Stimulated activated CD4-positive, alpha-beta T cell treated with anti-CD3 and anti-CD28 coated beads, Interleukin-1b, Interleukin-23, amount 100 ng/mL, for 48 hours (primary cell): ENCODE measurements at regions not wholly inside any gene's neighbourhood (a gene's known extent, or its start where the extent isn't known, plus 50 kb on each side); places are given as distances from the start of the nearest gene placed in this dataset.
A peak's percentile ranks its signal among the peaks of the same experiment; 100 is the strongest.
"Not testable (repeated sequence)": the region's sequence is repeated elsewhere in the genome, so short reads cannot be mapped to it uniquely, and the experiment has no call there.

Experiments used
- DNase-seq: peaks from one replicate; pipeline ENCODE4 v3.0.0-alpha.2; 2020

DNA sequence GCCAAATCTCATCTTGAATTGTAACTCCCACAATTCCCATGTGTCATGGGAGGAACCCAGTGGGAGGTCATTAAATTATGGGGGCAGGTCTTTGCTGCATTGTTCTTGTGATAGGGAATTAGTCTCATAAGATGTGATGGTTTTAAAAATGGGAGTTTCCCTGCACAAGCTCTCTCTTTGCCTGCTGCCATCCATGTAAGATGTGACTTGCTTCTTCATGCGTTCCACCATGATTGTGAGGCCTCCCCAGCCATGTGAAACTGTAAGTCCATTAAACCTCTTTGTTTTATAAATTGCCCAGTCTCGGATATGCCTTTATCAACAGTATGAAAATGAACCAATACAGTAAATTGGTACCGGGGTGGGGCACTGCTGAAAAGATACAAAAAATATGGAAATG is 974.5 kb downstream of the MCTP2 start:
- not testable (repeated sequence) for DNase-seq

DNA sequence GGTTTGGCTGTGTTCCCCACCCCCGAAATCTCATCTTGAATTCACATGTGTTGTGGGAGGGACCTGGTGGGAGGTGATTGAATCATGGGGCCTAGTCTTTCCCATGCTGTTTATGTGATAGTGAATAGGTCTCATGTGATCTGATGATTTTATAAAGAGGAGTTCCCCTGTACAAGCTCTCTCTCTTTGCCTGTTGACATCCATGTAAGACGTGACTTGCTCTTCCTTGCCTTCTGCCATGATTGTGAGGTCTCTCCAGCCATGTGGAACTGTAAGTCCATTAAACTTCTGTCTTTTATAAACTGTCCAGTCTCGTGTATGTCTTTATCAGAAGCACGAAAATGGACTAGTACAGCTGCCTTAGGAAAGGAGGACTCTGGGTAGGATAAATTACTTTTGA is 976.7 kb downstream of the MCTP2 start:
- no peak for DNase-seq

GRCh38 chr15:95208988-95209387 is 977.6 kb downstream of the MCTP2 start:
- DNase-seq, result no peak

DNA sequence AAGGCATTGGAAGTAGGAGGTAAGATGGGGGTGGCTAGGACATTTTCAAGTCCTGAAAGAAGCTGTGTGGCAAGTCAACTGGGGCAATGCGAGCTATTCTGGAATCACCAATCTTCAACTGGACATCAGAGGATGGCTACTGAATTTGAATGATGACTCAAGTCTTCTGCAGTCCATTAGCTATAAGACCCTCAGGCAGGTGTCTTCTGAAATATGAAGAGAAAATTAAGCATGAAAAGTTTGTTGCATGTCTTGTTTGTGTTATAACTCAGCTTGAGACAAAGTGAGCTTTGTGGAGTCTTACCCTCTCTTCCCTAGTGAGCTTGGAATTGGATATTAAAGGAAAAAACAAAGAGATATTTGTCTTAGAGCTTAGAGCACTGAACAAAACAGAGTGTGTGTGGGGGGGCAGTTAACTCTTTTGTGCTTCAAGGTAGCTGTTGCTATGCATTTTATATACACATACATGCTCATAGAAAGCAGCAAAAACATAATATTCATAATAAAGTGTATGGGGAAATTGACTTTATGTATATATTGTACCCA is 979.1 kb downstream of the MCTP2 start:
- no peak for DNase-seq

DNA sequence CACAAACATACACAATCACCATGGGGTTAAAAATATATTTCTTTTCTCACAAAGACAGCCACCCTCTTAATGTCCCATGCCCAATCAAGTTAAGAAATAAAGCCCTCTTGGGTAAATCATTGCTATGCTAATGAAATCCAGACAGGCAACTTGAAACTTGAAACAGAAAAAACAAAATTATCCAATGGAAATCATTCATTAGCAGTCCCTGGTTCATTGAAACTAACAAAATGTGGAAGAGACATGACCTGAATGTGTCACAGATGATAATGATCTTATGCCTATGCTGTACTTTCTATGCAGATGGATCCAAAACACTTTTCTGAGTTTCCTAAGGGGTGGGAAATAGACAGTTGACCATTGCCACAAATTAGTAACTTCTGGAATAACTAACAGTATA is 983.7 kb downstream of the MCTP2 start:
- DNase-seq, result no peak

- no peak for DNase-seq
These were observed 995.5 kb downstream of the MCTP2 start for GRCh38 chr15:95226835-95227234.

- DNase-seq, result no peak
These were observed 995.9 kb downstream of the MCTP2 start for GRCh38 chr15:95227235-95227634.

DNA sequence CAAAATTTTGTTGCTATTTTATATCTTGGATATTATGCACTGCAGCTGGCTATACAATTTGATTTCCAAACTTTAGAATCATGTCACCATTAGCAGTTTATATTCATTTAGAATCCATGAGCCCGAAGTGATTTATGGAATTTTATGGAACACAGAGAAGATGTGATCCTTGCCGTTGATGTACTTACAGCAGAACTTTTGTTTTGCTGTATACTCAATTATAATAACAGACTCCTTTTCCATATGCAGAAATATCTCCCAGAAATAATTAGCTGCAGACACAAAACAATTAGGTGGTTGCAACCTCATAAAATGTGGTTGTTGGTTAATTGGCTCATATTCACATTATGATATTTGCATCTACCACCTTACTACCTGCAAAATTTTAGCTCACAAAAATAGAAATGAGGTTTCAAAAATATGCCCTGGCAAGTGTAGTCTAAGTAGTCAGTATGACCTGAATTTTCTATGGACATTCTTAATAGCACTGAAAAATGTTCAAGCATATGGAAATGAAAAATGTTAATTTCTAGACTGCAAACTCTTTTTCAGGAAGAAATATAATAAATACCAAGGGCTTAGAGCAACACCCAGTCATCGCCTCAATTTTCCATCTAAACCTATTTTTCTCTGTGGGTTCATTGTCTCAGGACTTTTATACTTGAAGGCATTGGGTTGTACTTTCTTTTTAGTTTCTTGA is 997.6 kb downstream of the MCTP2 start:
- no peak for DNase-seq

DNA sequence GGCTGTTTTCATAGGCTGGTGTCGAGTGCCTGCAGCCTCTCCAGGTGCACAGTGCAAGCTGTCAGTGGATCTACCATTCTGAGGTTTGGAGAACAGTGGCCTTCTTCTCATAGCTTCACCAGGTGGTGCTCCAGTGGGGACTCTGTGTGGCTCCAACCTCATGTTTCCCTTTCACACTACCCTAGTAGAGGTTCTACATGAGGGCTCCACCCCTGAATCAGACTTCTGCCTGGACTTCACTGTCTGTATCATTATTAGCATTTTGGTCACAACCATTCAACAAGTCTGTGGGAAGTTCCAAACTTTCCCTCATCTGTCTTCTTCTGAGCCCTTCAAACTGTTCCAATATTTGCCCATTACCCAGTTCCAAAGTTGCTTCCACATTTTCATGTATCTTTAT is 1003.7 kb downstream of the MCTP2 start:
- DNase-seq, result no peak

- no peak for DNase-seq
These were observed 1016.0 kb downstream of the MCTP2 start for GRCh38 chr15:95247071-95247984.

DNA sequence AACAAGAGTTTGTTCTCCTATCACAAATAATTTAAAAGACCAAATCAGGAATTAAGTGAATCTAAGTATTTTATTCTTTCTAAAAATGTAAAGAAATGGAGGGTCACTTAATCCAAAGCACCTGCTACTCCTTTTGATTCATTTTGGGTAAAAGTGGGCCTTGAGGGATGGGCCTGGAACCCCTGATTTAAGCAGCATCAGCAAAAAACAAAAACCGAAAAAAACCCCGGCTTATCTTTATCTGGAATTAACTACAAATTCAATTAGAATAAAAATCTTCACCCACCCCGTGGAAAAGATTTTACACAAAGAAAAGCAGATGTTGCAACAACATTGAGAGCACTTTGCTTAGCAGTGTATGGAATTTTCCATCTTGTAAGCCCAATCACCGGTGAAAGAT is 1018.2 kb downstream of the MCTP2 start:
- DNase-seq, result no peak

DNA sequence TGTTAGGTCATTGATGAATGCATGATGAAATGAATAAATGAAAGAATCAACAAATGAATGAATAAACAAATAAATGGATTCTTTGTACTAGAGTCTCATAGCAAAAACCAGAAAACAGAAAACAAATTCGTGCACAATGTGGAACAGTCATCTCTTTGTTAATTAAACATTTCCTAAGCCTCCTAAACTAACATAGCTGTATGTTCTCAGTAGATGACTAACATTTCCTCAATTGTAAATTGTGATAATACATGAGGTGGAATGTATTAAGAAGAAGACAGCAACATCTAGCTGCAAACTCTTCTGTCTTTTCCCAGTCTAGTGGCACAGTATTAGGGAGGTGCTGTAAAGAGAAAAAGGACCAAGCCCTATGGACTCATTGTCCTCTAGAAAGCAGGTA is 1021.0 kb downstream of the MCTP2 start:
- DNase-seq, result no peak

- DNase-seq, result no peak
These were observed 1022.9 kb downstream of the MCTP2 start for GRCh38 chr15:95254263-95254662.

GRCh38 chr15:95259513-95259912 is 1028.2 kb downstream of the MCTP2 start:
- peak; percentile 42 for DNase-seq

GRCh38 chr15:95259965-95260364 is 1028.6 kb downstream of the MCTP2 start:
- DNase-seq, result no peak

GRCh38 chr15:95260856-95261255 is 1029.5 kb downstream of the MCTP2 start:
- no peak for DNase-seq

DNA sequence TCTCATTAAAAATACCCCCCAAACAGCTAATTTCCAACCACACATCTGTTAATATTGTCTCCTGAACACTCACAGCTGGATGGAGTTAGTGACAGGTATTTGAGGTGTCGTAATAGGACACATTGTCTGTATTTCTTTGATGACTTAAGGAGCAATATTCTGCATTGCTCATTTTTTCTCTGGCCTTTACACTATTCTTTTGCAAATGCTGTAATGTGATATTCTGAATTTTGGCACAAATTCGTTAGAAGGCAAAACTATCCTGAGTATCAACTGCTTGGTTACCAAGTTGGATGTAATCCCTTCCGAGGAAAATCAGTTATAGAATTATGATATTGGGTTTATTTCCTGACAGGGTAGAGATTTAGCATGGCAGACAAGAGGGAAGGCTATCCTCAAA is 1030.2 kb downstream of the MCTP2 start:
- DNase-seq, result no peak

DNA sequence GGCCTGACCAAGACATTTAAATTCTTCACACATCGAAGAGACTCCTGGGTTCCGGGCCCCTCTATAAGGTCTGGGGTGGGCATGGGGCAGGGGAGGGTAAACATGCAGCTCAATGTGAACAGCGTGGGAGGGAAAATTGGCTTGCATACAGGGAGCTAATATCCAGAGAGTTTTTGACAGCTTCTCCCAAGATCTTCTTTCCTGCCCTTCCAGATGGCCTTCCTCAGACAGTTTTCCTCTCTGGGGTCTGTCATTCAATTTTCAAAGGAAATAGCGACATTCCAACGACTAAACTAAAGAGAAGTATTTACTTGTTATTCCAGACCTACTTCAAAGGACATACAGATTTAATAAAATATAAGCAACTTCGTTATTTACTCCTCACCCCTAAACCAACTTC is 1030.6 kb downstream of the MCTP2 start:
- no peak for DNase-seq

DNA sequence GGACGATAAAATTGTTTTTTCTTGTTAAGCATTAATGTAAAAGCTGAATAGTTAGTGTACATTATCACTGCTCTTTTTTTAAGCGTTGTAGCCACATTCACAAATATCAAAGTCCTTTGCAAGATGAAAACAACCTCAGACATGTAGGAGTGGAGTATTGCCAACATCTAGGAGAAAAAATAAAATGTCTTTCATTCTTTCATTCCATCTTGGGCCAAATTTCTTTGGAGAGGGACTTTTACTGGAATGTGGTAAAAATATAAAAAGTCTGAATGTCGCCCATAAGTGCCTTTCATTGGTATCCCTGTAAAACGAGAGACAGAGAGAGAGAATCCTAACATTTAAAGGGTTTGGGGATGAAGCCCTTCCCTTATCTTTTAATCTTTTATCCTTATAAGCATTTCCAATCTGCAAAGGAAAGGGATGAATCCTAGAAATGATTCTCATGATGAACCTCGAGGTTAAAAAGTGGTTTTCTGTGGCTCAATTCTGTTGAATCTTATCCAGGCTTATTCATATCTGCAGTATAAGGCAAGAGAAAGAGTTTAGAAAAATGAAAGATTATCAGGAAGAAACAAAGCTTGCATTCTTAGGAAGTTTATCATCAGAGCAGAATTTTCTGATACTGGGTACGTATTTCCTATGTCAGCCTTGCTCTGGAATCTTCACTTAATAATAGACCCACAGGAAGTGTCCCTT is 1031.7 kb downstream of the MCTP2 start:
- DNase-seq, result no peak

GRCh38 chr15:95263751-95264150 is 1032.4 kb downstream of the MCTP2 start:
- DNase-seq, result no peak

GRCh38 chr15:95265419-95265997 is 1034.1 kb downstream of the MCTP2 start:
- no peak for DNase-seq

DNA sequence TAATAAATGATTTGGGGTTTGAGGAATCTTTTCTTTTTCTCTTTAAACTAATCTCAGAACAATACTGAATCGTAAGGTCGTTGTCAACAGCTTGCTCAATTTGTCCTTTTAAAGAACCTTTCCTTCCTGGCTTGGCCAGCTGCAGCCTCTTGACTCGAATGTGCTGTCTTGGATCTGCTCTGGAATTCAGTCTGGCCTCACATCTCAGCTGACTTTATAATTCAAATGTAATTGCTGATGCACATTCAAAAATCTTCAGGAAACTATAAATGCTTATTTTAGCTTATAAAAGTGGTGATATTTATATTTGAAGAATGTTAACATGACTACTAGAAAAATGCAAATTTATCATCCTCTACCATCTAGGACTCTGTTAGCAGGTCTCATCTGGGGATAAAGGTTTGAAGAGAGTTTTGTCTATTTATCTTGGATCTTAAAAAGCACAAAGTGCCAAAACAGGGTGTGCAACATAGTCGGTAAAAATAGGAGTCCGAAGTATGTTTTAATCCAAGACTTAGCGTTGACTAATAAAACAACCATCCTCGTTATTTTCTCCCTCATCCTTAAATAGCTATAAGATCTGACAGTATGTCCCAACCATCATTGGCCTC is 1035.2 kb downstream of the MCTP2 start:
- DNase-seq, result no peak

DNA sequence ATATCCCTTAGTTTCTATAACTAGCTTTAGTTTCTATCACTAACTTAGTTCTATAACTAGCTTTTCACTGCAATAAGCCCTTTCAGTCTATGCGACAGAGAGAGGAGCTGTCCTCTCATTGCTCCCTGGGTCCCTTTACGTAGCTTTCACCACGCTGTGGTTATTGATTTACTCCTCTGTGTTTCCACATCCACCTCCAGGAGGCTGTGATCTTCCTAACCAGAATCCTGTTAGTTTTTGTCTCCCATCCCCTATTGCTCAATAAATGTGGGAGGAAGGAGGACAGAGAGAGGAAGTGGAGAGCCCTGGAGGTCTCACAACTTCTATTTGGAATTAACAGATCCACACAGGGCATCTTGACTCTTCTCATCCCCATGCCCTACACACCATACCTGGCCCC is 1036.1 kb downstream of the MCTP2 start:
- no peak for DNase-seq
